Esophagus muscularis mucosa (tissue), 4 donors: ENCODE measurements at regions not wholly inside any gene's neighbourhood (a gene's known extent, or its start where the extent isn't known, plus 50 kb on each side); places are given as distances from the start of the nearest gene placed in this dataset.

Experiments used
- DNase-seq: peaks from one replicate; pipeline ENCODE4 v3.0.0-alpha.2; 2017; ENCODE audit errors: extremely low spot score
- H3K27ac ChIP-seq, 4 donors: fragments of 200-600 bp; sonication (generic); replicated peaks in 1 of 4; 1 replicate in 3 of 4; 2 replicates in 1 of 4; pipeline ENCODE4 v1.5.1; 2016 to 2019; ENCODE audit warnings: mild to moderate bottlenecking in 1 of 4
- H3K27me3 ChIP-seq, 4 donors: fragments of 200-600 bp; sonication (generic); one replicate each; pipeline versions ENCODE4 v1.5.1 to v1.6.0; 2016 to 2019
- H3K36me3 ChIP-seq, 4 donors: fragments of 200-600 bp; sonication (generic); one replicate each; pipeline ENCODE4 v1.5.1; 2016 to 2019
- H3K4me1 ChIP-seq, 4 donors: fragments of 200-600 bp; sonication (generic); one replicate each; pipeline ENCODE4 v1.5.1; 2016 to 2019
- H3K4me3 ChIP-seq, 4 donors: fragments of 200-600 bp; sonication (generic); 1 replicate in 2 of 4; 2 replicates in 2 of 4; pipeline ENCODE4 v1.5.1; 2016 to 2019; ENCODE audit warnings: mild to moderate bottlenecking in 4 of 4, moderate library complexity in 1 of 4
- H3K9me3 ChIP-seq, 4 donors: fragments of 200-600 bp; sonication (generic); 1 replicate in 3 of 4; 2 replicates in 1 of 4; pipeline ENCODE4 v1.5.1; 2016 to 2019
- EP300 ChIP-seq: sonication (generic); formaldehyde crosslinking; IDR thresholded peaks from one replicate; pipeline ENCODE4 v1.6.1; 2017; ENCODE audit warnings: antibody characterized with exemption
- POLR2A ChIP-seq: fragments of 450-650 bp; IDR thresholded peaks from one replicate; pipeline ENCODE4 v1.6.1; 2017; ENCODE audit warnings: antibody characterized with exemption, moderate library complexity, mild to moderate bottlenecking, low read depth
- POLR2AphosphoS5 ChIP-seq, 2 donors: sonication (generic); formaldehyde crosslinking; IDR thresholded peaks; one replicate each; pipeline ENCODE4 v1.6.1; 2017; ENCODE audit warnings: antibody characterized with exemption in 2 of 2
- WGBS: methylation state at CpG from one replicate; pipeline ENCODE4 v1.1.5; 2018; 5-methylcytosine and 5-hydroxymethylcytosine counted together
- intact Hi-C: fragments of 100-400 bp; cut with DNase I; formaldehyde crosslinking; loops from one replicate; pipeline ENCODE4 v1.15.1; 2023
- TF ChIP-seq, protein P1 (sequence below), 3 experiments: fragments of 200-600 bp in 2 of 3; fragments of 450-650 bp in 1 of 3; sonication (generic) in 2 of 3; IDR thresholded peaks; one replicate each; pipeline ENCODE4 v1.5.1; 2017 to 2019; ENCODE audit warnings: antibody characterized with exemption in 3 of 3, mild to moderate bottlenecking in 2 of 3, moderate library complexity in 1 of 3

DNA sequence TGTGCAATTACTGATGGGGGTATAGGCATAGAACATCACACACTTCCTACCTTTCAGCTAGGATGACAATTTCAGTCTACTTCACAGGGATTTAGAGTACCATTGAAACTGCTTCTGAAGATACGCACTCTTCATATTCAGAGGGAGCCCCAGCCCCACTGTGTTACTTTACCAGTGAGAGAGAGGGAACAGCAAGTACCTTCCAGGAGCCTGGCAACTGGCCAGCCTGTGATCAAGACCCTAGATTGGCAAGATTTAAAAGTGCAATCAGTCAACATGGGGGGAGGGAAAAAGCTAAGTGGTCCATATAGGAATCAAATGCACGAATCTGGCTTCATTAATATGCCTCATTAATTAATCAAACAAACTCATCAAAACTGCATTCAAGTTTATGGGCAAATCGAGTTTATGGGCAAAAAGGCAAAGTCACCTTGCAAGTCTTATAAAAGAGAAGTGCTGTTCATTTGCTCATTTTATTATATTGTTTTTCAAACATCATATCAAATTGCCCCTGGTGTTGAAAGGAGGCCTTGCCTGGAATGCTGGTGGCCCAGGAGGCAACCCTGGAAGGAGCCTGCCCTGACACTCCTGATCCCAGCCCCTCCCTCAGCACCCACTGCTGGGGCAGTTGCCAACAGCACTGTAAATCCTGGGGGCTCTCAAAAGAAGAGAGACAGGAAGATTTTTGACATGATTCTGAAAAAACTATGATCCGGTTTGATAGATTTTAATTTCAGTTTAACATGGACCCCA is 184.9 kb upstream of the DPT start:
- Histone ChIP-seq H3K4me1 (no peaks in the 10 kb centered on the region), H3K9me3 (no peaks in the 10 kb centered on the region), H3K27me3 (no peaks in the 10 kb centered on the region), H3K36me3 (no peaks in the 10 kb centered on the region), H3K27ac (no peak overlapping the region), H3K4me3 (no peak overlapping the region)
- no peak for DNase-seq
- WGBS, result 93% methylated on average over 4 of the region's 4 CpGs
- no peak for TF ChIP-seq EP300
- TF ChIP-seq POLR2A, result no peak
- TF ChIP-seq, protein P1, sequence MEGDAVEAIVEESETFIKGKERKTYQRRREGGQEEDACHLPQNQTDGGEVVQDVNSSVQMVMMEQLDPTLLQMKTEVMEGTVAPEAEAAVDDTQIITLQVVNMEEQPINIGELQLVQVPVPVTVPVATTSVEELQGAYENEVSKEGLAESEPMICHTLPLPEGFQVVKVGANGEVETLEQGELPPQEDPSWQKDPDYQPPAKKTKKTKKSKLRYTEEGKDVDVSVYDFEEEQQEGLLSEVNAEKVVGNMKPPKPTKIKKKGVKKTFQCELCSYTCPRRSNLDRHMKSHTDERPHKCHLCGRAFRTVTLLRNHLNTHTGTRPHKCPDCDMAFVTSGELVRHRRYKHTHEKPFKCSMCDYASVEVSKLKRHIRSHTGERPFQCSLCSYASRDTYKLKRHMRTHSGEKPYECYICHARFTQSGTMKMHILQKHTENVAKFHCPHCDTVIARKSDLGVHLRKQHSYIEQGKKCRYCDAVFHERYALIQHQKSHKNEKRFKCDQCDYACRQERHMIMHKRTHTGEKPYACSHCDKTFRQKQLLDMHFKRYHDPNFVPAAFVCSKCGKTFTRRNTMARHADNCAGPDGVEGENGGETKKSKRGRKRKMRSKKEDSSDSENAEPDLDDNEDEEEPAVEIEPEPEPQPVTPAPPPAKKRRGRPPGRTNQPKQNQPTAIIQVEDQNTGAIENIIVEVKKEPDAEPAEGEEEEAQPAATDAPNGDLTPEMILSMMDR (IDR thresholded peaks at IDR 0.05), result no peak
- no peak for TF ChIP-seq POLR2AphosphoS5 (IDR thresholded peaks at IDR 0.05)
- intact Hi-C loops, result no loop called here

DNA sequence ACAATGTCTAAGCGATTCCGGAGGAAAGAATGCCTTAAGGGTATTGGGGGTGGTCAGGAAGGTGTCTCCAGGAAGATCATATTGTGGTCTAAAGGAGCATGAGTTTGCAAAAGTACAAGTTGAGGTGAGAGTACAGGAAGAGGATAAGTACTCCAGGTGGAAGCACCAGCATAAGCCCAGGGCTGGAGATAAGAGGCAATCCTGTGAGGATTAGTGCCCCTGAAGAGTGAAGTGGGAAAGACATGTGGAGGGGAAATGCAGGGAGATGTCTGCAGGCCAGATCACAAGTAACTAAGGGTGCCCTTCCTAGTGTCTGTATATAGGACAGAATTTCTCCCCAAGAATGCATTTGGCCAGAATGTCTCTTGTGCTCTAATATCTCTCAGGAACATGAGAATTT is 188.3 kb upstream of the DPT start:
- Histone ChIP-seq H3K9me3 (no peaks in the 10 kb centered on the region), H3K36me3 (no peaks in the 10 kb centered on the region), H3K4me1 (peaks cover 6 to 10% (median 8%) of the 10 kb centered on the region in 4 donors), H3K27ac (no peak overlapping the region), H3K27me3 (no peaks in the 10 kb centered on the region), H3K4me3 (no peak overlapping the region)
- 82% methylated on average over 2 of the region's 2 CpGs for WGBS
- no peak for DNase-seq
- TF ChIP-seq POLR2AphosphoS5 (IDR thresholded peaks at IDR 0.05) (no peak), POLR2A (no peak), EP300 (no peak)
- TF ChIP-seq, protein P1 (IDR thresholded peaks at IDR 0.05), result no peak
- intact Hi-C loops, result no loop called here

DNA sequence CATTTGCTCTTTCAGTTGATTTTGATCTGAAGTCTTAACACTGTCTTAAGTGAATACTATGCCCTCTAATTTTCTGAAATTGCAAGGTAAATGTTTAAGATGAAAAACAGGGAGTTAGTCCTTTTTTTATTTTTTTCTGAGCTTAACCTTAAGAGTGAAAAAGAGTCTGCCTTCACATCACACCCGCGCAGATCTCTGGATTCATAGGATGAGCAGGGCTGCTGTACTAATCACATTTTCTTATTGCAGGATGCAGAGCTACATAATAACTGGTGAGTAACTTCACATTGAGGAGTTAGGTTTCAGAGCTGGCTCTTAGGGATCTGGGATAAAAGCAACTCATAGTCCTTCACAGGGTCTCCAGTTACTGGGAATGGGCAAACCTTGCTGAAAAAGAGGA is 188.7 kb upstream of the ATP1B1 start:
- WGBS, result 90% methylated on average over 2 of the region's 2 CpGs
- TF ChIP-seq, protein P1 (IDR thresholded peaks at IDR 0.05), result no peak
- TF ChIP-seq POLR2AphosphoS5 (IDR thresholded peaks at IDR 0.05) (no peak), EP300 (no peak), POLR2A (no peak)
- H3K4me1 ChIP-seq, result peaks cover 6 to 10% (median 8%) of the 10 kb centered on the region in 4 donors
- no peaks in the 10 kb centered on the region for H3K27me3 ChIP-seq
- no peaks in the 10 kb centered on the region for H3K36me3 ChIP-seq
- H3K27ac ChIP-seq, result no peak overlapping the region
- intact Hi-C loops, result no loop called here
- DNase-seq, result no peak
- H3K4me3 ChIP-seq, result no peak overlapping the region
- H3K9me3 ChIP-seq, result no peaks in the 10 kb centered on the region

DNA sequence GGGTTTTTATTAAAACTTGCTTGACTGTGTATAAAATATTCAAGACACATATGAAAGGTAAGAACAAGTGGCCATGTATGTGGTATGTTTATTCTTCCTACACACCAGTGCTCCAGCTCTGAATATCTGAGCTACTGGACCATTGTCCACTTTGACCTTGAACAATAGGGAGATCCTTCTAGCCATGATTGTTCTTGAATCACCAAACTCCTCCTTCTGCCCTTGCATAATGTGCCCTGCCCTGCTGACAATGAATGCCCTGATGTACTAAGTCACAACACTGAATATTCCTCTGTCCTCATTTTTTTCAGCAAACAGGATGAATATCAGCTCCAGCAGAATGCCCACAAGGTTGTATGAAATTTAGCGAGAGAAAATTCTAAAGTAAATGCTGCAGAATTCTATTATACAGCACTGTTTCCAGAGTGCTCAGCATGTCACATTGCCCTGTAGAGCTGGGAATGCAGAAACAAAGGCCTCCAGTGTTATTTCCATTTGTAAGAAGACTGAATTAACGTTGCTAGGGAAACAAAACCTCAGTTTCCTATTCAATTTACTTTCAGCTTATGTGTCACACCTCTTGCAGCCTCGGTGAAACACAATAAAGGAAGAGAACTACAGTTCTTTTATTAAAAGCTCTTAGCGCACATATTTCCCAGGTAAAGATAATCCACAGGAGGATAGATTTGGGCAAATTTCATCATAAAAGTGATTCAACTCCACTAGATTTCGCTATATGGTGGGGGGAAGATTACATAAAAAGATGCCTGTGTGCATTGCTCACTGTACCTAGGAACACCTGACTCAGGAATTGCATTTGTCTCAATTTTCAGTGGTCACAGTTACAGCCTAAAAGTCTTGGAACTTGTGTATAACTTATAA is 187.4 kb upstream of the ATP1B1 start:
- no peaks in the 10 kb centered on the region for H3K36me3 ChIP-seq
- no peaks in the 10 kb centered on the region for H3K9me3 ChIP-seq
- TF ChIP-seq EP300 (no peak), POLR2AphosphoS5 (IDR thresholded peaks at IDR 0.05) (no peak), POLR2A (no peak)
- TF ChIP-seq, protein P1 (IDR thresholded peaks at IDR 0.05), result no peak
- no peaks in the 10 kb centered on the region for H3K27me3 ChIP-seq
- no peak overlapping the region for H3K27ac ChIP-seq
- H3K4me3 ChIP-seq, result no peak overlapping the region
- WGBS, result 83% methylated on average over 5 of the region's 5 CpGs
- peaks cover 6 to 10% (median 8%) of the 10 kb centered on the region in 4 donors for H3K4me1 ChIP-seq
- intact Hi-C loops, result no loop called here
- no peak for DNase-seq
